Astrocyte (in vitro differentiated cells and primary cell): ENCODE measurements at regions not wholly inside any gene's neighbourhood (a gene's known extent, or its start where the extent isn't known, plus 50 kb on each side); places are given as distances from the start of the nearest gene placed in this dataset.

Experiments
- DNase-seq: peaks from one replicate; pipeline ENCODE4 v3.0.0-alpha.2; 2010; ENCODE audit warnings: low read depth
- FAIRE-seq: peaks from 2 replicates; lab custom pipeline; 2011; peaks lifted over from hg19 to GRCh38; lab: Jason Lieb, UNC
- H2AFZ ChIP-seq: 2 replicates; pipeline ENCODE4 v1.6.0; 2012; ENCODE audit warnings: low read depth, low read length, inconsistent platforms
- H3K27ac ChIP-seq: 2 replicates; pipeline ENCODE4 v1.5.1; 2011; ENCODE audit warnings: low read depth, low read length, inconsistent platforms
- H3K27me3 ChIP-seq: 2 replicates; pipeline ENCODE4 v1.6.0; 2011; ENCODE audit warnings: low read length, inconsistent platforms; ENCODE audit not compliant: insufficient read depth
- H3K36me3 ChIP-seq: 2 replicates; pipeline ENCODE4 v1.5.1; 2011; ENCODE audit warnings: low read length, inconsistent platforms; ENCODE audit not compliant: insufficient read depth
- H3K4me1 ChIP-seq: 2 replicates; pipeline ENCODE4 v1.5.1; 2011; ENCODE audit warnings: low read length, inconsistent platforms; ENCODE audit not compliant: insufficient read depth
- H3K4me2 ChIP-seq: 2 replicates; pipeline ENCODE4 v1.6.0; 2012; ENCODE audit warnings: low read length, inconsistent platforms
- H3K4me3 ChIP-seq: 2 replicates; pipeline ENCODE4 v1.5.1; 2011; ENCODE audit warnings: low read depth, mild to moderate bottlenecking, low read length, inconsistent platforms; ENCODE audit not compliant: insufficient read depth
- H3K79me2 ChIP-seq: 2 replicates; pipeline ENCODE4 v1.6.0; 2012; ENCODE audit warnings: mild to moderate bottlenecking, low read length, inconsistent platforms; ENCODE audit not compliant: insufficient read depth
- H3K9ac ChIP-seq: 2 replicates; pipeline ENCODE4 v1.6.0; 2012; ENCODE audit warnings: mild to moderate bottlenecking, low read length, inconsistent platforms
- H3K9me3 ChIP-seq: 2 replicates; pipeline ENCODE4 v1.5.1; 2012; ENCODE audit warnings: low read depth, mild to moderate bottlenecking, low read length, inconsistent platforms; ENCODE audit not compliant: insufficient read depth
- H4K20me1 ChIP-seq: 2 replicates; pipeline ENCODE4 v1.6.0; 2012; ENCODE audit warnings: low read length, inconsistent platforms; ENCODE audit not compliant: insufficient read depth
- H3K27ac Mint-ChIP-seq: one replicate; pipeline ENCODE4 v1.8.0; 2021; ENCODE audit warnings: mild to moderate bottlenecking, mixed read lengths; ENCODE audit not compliant: unreplicated experiment
- H3K27me3 Mint-ChIP-seq: one replicate; pipeline ENCODE4 v1.8.0; 2021; ENCODE audit warnings: low read depth, mixed read lengths; ENCODE audit not compliant: unreplicated experiment
- H3K36me3 Mint-ChIP-seq: one replicate; pipeline ENCODE4 v1.8.0; 2021; ENCODE audit warnings: low read depth, mixed read lengths; ENCODE audit not compliant: unreplicated experiment
- H3K4me1 Mint-ChIP-seq: one replicate; pipeline ENCODE4 v1.8.0; 2021; ENCODE audit warnings: low read depth, mixed read lengths; ENCODE audit not compliant: unreplicated experiment
- H3K4me3 Mint-ChIP-seq: one replicate; pipeline ENCODE4 v1.8.0; 2021; ENCODE audit warnings: mild to moderate bottlenecking, moderate library complexity, mixed read lengths; ENCODE audit not compliant: unreplicated experiment
- H3K9me3 Mint-ChIP-seq: one replicate; pipeline ENCODE4 v1.8.0; 2021; ENCODE audit warnings: mild to moderate bottlenecking, mixed read lengths; ENCODE audit not compliant: unreplicated experiment
- EZH2 ChIP-seq: IDR thresholded peaks from 2 replicates; pipeline ENCODE4 v1.6.1; 2012; ENCODE audit warnings: mild to moderate bottlenecking, low read length, inconsistent platforms; ENCODE audit not compliant: insufficient read depth
- TF ChIP-seq, protein P1 (sequence below): IDR thresholded peaks from 2 replicates; pipeline ENCODE4 v1.5.1; 2011; ENCODE audit warnings: low read depth, mild to moderate bottlenecking, inconsistent platforms, low read length, moderate library complexity; ENCODE audit not compliant: insufficient read depth

DNA sequence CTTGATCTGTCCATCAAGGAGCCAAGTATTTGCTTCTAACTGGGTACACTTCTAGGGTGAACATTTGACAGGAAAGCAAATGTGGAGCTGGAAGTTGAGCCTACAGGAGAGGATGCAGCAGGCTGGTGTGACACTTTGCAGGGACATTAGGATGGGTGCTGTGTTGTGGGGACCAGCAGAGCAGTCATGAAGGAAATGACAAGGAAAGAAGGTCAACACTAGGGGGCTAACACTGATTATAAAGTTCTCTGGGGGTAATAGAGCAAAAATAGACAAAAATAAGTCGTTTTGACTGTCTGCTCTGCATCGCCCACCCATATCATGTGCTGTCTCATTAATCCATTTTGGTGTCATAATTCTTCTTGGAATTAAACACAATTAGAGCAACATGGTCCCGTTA lies 652.4 kb downstream of the STK39 start:
- no peak overlapping the region for H3K4me3 Mint-ChIP-seq
- peaks cover 4% of the 10 kb centered on the region for H3K4me1 Mint-ChIP-seq
- H3K27ac Mint-ChIP-seq, result no peak overlapping the region
- TF ChIP-seq, protein P1, sequence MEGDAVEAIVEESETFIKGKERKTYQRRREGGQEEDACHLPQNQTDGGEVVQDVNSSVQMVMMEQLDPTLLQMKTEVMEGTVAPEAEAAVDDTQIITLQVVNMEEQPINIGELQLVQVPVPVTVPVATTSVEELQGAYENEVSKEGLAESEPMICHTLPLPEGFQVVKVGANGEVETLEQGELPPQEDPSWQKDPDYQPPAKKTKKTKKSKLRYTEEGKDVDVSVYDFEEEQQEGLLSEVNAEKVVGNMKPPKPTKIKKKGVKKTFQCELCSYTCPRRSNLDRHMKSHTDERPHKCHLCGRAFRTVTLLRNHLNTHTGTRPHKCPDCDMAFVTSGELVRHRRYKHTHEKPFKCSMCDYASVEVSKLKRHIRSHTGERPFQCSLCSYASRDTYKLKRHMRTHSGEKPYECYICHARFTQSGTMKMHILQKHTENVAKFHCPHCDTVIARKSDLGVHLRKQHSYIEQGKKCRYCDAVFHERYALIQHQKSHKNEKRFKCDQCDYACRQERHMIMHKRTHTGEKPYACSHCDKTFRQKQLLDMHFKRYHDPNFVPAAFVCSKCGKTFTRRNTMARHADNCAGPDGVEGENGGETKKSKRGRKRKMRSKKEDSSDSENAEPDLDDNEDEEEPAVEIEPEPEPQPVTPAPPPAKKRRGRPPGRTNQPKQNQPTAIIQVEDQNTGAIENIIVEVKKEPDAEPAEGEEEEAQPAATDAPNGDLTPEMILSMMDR, result no peak
- TF ChIP-seq EZH2, result no peak
- no peaks in the 10 kb centered on the region for H3K36me3 Mint-ChIP-seq
- Histone ChIP-seq H3K9me3 (no peaks in the 10 kb centered on the region), H3K36me3 (no peaks in the 10 kb centered on the region), H3K4me2 (no peak overlapping the region), H4K20me1 (no peaks in the 10 kb centered on the region), H3K4me3 (no peak overlapping the region), H3K27me3 (no peaks in the 10 kb centered on the region), H3K9ac (no peak overlapping the region), H3K4me1 (no peaks in the 10 kb centered on the region), H3K79me2 (no peaks in the 10 kb centered on the region), H3K27ac (no peak overlapping the region), H2AFZ (no peak overlapping the region)
- no peaks in the 10 kb centered on the region for H3K9me3 Mint-ChIP-seq
- FAIRE-seq (no peak), DNase-seq (no peak)
- no peaks in the 10 kb centered on the region for H3K27me3 Mint-ChIP-seq

DNA sequence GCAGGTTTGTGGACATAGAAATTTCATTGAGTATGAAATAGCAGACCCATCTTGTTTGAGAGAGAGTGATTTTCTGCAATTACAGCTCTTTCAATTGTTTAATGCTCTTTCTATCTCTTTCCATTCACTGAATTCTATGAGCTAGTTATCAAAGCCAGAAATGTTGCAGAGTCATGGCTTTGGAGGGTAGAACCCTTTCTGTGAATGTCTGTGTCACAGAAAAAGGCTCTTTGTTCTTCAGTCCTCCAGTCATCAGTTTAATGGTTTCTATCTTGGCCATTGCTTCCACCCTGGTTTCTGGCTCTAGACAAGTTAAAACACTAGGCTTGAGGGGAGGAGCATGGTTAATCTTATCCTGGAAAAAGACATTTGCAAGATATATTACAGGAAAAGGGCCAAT lies 655.0 kb downstream of the STK39 start:
- no peak overlapping the region for H3K27ac Mint-ChIP-seq
- Histone ChIP-seq H3K36me3 (no peaks in the 10 kb centered on the region), H3K27ac (no peak overlapping the region), H3K9me3 (no peaks in the 10 kb centered on the region), H3K79me2 (no peaks in the 10 kb centered on the region), H2AFZ (no peak overlapping the region), H3K4me3 (no peak overlapping the region), H3K27me3 (no peaks in the 10 kb centered on the region), H3K4me1 (no peaks in the 10 kb centered on the region), H4K20me1 (no peaks in the 10 kb centered on the region), H3K4me2 (no peak overlapping the region), H3K9ac (no peak overlapping the region)
- H3K36me3 Mint-ChIP-seq, result no peaks in the 10 kb centered on the region
- H3K4me3 Mint-ChIP-seq, result no peak overlapping the region
- H3K4me1 Mint-ChIP-seq, result peaks cover 4% of the 10 kb centered on the region
- TF ChIP-seq, protein P1, result no peak
- no peak for TF ChIP-seq EZH2
- H3K27me3 Mint-ChIP-seq, result no peaks in the 10 kb centered on the region
- no peaks in the 10 kb centered on the region for H3K9me3 Mint-ChIP-seq
- no peak for FAIRE-seq
- no peak for DNase-seq

DNA sequence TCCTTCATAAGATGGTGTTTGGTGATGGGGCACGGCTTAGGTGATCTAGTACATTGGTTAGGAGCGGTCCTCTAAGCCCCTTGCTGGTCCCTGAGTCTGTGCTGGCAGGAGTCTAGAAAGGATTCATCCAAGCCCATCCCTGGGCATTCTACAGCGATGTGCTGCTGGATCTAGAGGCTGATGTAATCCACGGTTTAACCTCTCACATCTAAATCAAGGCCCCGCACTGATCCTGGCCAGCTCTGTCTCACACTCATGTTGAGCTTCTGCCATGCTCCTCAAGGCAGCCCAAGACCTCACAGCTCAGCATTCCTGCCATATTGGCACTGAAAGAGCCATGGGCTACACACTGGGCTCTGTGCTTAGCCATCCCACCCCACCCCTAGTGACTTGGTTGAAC lies 664.8 kb downstream of the STK39 start:
- Histone ChIP-seq H2AFZ (no peak overlapping the region), H3K9me3 (no peaks in the 10 kb centered on the region), H3K4me2 (no peak overlapping the region), H3K9ac (no peak overlapping the region), H3K4me1 (no peaks in the 10 kb centered on the region), H3K4me3 (no peak overlapping the region), H3K36me3 (no peaks in the 10 kb centered on the region), H4K20me1 (no peaks in the 10 kb centered on the region), H3K27me3 (no peaks in the 10 kb centered on the region), H3K79me2 (no peaks in the 10 kb centered on the region), H3K27ac (peak overlapping the region; percentile 20)
- FAIRE-seq, result no peak
- Mint-ChIP-seq H3K9me3 (no peaks in the 10 kb centered on the region), H3K36me3 (no peaks in the 10 kb centered on the region), H3K27me3 (no peaks in the 10 kb centered on the region), H3K4me3 (no peak overlapping the region), H3K4me1 (peaks cover 24% of the 10 kb centered on the region), H3K27ac (no peak overlapping the region)
- no peak for DNase-seq
- TF ChIP-seq EZH2, result no peak
- TF ChIP-seq, protein P1, result no peak
